HPDE6-E6E7 (cell line): ENCODE measurements at regions not wholly inside any gene's neighbourhood (a gene's known extent, or its start where the extent isn't known, plus 50 kb on each side); places are given as distances from the start of the nearest gene placed in this dataset.

Experiments used
- DNase-seq: peaks from one replicate; pipeline ENCODE4 v3.0.0; 2011; ENCODE audit warnings: missing footprints; ENCODE audit errors: extremely low spot score

DNA sequence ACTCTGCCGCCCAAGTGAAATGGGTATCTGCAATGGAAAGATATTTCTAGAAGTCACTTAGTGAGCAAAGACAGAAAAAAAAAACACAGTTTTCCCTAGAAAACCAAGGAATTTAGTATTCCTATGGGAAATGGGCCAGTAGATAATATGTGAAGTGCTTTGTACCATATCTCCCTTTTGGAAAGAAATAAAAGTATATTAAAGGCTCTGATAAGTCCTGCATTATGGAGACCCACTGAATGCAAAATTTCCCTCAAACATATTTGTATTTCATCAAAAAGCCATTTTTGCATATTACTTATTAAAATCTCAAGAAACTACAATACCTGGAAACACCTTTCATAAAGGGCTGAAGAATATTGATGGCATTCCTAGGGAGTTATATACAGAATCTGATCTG, 51.6 kb upstream of the DYNLRB2 start:
- DNase-seq, result no peak

DNA sequence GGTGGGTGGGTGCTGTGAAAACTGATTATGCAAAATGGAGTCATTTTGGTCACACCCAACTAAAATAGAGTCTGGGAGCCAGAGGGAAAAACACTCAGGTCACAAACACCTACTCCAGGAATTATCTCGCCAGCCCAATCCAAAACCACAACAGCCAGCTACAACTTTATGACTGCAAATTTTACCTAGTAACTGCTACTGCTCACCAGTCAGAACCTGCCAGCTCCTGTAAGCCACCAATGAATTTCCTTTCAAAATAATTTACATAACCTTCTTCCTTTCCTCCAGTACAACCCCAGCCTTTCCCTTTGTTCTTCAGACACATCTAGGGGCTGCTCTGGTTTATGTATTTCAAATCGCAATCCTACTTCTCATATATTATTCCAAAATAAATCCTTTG, 52.6 kb upstream of the DYNLRB2 start:
- no peak for DNase-seq

DNA sequence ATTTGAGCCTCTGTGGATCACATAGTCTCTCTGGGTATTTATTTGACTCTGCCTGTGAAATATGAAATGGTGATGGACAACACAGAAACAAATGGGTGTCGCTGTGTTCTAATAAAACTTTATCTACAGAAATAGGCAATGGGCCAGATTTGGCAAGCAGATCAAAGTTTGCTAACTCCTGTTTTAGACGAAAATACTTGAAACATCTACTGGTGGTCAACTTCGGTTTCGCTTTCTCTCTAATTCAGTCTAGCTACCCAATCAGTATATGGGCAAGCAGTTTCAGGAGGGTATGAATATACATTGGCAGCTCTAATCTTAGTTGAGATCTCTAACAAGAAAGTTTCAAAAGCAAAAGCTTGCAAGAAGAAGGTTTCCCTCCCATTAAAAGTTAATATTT, 60.1 kb upstream of the DYNLRB2 start:
- DNase-seq, result no peak

DNA sequence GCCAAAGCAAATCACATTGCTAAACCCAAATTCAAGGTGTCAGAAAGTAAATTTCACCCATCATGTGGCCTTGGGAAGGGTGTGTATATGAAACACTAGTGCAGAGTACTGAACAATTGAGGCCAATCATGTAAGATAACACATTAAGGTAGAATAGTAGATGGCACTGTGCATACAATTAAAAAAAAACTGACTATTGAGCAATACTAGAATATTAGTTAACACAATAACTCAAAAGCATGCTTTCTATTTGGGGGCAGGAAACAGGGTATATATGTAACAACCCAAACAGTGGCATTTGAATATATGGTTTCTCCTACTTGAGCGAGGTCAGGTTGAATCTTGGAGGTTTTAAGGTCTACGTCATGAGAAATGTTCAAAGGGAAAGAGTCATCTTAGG, 63.0 kb upstream of the DYNLRB2 start:
- DNase-seq, result no peak

DNA sequence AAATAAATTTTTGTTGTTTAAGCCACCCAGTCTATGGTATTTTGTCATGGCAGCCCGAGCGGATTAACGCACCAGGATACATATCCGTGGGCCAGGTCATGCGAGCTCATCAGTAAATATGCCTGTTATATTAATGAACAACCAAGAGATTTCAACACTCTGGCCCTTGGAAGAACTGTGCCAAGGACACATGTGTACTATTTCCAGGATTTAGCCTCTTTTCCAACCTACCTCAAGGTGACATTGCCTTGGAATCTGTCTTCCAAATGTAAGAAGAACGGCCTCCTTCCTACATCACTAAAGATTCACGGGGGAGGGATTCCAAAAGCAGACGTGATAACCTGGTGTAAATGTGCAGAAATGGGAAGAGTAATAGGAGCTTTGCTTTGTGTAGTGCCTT, 72.8 kb upstream of the DYNLRB2 start:
- DNase-seq, result no peak

DNA sequence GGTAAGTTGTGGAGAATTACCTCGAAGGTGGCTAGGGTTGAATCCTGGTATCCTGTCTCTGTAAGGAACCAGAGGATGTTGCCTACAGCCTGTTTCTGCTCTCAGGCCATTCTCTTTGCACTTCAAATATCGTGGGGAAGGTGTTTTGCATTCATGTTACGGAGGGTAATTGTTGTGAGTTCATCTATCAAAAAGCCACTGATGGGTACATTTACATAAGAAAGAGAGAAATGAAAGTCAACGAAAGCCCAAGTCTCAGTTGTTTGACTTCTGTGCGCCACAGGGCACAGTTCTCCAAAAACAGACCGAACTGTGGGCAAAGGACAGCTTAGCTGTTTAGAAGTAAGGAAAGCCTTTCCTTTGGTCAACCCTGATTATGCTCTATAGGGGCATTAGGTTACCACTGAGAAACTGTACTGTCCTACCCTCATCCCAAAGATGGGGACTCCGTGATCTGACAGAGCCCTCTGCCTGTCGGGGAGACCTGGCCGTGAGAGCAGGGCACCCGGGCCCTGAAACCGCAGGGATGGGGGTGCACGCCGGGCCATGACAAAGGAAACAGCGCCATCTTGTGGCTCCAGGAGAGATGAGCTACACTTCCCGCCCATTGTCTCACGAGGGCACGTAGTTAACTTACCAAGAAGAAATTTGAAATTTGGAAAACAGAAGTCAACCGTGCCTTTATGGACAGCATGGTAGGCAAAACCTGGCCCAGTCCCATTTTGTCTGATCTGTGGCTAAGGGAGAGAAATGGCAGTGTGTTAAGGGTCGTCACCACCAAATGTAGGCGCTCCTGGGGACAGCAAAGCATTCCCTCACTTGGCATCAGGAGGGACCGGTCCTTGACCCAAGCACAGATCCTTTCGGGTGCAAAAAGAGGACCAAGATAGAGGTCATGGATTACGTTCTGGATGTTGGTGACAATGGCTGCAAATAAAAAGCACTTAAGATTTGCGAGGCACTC, 74.5 kb upstream of the DYNLRB2 start:
- DNase-seq, result peak; percentile 63

DNA sequence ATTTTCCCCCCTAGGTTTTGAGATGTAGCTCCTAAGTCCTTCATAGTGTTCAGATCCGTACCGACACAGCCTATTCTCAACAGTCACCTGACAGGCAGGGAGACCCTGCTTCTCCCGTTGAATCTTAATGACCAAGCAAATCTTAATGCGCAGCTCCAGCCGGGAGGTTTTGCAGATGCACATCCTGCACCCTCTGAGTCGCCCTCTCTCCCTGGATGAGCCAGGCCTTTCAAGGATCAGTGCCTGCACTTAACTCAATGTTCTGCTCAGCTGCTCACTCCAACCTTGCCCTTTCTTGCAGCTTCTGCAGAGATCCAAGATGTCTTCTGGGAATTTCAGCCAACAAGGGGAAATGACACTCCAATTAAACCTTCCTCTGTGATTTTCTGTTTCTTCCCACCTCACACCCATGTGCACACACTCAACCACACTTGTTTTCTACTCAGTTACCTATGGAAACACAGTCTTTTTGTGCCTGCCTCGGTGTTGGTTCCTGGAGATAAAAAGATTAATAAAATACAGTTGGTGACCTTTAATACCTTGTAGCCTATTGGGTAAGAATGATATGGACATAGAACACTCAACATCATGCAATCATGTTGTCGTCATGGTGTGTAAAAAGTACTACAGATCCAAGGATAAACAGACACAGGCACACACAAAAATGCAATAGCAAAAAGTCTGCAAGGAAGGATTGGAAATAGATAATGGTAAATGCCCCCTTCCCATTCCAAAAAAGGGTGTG, 76.9 kb upstream of the DYNLRB2 start:
- no peak for DNase-seq

DNA sequence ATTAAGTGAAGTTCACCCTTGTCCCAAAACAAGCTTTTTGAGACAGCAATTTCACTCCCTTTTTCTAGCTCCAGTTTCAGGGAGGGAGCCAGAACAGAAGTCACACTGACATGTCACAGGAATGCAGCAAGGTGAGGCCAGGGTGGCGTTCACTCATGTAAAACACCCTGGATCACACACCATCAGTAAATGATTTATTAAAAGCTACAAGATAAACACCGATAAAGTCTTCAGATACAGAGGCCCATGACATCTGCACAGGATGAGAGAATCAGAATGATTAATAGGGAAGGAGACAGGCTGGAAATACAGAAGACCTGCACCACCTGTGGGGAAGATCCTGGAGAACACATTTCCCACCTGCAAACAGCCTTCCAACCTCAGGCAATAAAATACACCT, 77.5 kb upstream of the DYNLRB2 start:
- no peak for DNase-seq

DNA sequence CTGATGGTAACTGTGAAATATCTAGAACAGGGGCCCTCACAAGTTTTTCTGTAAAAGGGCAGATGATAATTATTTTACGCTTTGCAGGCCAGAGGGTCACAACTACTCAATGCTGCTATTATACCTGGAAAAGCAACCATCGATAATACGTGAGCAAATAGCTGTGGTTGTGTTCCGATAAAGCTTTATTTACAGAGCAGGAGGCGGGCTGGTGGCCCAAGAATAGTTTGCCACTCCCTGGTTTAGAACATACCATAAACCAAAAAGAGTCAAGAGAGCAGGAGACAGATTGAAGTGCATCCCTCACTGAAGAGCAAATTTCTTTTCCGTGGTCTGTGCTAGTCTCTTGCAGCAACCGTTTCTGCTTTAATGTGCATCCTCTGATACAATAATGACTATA, 77.9 kb upstream of the DYNLRB2 start:
- no peak for DNase-seq

DNA sequence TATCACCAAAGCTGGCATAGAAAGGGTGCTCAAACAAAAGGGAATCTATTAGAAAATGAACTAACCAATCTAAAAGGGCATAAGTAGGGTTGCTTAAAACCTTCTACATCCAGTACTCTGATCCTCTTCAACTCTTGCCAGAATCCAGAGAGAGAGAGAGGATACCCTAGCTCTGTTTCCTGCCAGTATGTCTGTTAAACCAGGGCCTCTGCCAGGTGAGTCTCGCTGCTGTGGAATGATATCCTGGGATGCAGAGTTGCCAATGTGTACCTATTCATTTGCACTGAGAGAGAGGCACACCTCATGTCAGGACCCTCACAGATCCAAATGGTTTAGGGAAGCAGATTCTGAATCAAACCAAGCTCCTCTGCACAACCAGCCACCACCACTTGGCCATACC, 79.8 kb upstream of the DYNLRB2 start:
- DNase-seq, result no peak

DNA sequence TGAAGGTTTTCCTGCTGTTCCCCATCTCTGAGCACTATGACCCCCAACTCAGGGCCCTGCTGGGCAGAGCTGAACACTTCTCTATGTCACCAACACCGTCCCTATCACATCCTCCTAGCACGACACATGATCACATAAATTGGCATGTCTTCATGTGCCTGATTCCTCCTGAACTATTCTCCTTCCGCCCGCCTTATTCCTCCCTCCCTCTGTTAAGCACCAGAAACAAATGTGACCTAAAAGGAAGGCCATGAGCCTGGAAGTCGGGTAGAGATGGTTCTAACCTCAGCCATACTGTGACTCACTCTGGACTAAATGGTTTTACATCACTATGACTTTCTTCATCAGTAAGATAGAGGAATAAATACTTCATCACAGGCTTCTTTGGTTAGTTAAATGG, 80.8 kb upstream of the DYNLRB2 start:
- DNase-seq, result no peak

DNA sequence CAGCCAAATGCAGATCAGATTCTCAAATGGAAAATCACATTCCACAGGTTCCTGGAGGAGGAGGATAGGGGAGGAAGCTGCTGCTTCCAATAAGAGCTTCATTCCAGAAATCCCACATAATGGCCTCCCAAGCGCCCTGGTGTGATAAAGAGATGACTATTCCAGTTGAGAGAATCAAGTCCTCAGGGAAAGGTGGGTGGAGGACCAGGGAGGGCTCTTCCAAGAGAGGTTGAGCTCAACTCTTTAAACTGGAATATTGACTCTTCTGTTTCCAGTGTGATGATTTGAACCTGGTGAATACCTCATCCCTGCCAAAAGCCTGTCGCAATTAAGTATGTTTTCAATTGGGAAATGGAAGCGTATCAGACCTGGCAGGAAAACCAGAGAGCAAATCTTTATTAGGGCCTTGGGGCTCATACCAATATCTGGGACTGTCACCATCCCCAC, 81.4 kb upstream of the DYNLRB2 start:
- DNase-seq, result no peak

DNA sequence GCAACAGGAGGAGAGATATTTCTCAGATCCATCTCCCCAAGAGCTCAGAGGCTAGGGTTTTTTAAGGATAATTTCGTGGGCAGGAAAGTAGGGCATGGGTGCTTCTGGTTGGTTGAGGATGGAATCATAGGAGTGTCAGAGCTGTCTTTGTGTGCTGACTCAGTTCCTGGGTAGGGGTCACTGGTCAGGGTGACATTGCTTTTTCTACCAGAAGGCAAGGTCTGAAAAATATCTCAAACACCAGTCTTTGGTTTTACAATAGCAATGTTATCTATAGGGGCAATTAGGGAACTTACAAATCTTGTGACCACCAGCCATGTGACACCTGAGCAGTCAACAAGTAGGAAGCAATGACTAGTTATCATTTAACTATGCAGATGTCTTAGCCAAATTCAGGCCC, 82.9 kb upstream of the DYNLRB2 start:
- DNase-seq, result no peak

DNA sequence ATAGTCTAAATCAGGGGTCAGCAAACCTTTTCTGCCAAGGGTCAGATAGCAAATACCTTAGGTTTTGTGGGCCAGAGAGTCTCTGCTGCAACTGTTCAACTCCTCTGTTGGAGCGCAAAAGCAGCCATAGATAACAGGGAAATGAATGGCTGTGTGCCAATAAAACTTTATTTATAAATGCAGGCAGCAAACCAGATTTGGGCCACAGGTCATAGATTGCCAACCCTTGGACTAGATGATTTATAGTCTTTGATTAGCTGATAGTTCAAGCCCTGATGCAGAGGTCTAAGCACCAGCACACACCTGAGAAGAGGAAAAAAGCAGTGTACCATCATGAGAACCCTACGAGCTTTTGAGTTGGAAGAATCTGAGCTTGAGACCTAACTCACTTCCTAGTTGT, 86.0 kb upstream of the DYNLRB2 start:
- no peak for DNase-seq

DNA sequence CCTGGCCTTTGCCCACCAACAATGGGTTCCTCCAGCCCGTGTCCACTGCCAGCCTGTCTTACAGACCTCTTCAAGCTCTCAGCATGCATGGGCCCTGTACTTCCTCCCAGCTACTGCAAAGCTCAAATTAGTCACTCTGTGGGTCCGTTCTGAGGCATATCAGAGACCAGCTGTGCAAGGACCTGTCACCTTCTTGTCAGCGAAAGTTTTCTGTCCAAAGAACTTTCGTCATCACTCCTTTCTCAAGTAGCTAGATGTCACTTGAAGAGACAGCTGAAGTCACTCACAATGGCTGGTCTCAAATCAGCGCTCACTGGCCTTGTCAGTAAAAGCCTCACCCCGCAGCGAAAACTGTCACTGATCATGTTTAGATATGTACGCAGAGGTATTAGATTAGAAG, 91.4 kb upstream of the DYNLRB2 start:
- no peak for DNase-seq

DNA sequence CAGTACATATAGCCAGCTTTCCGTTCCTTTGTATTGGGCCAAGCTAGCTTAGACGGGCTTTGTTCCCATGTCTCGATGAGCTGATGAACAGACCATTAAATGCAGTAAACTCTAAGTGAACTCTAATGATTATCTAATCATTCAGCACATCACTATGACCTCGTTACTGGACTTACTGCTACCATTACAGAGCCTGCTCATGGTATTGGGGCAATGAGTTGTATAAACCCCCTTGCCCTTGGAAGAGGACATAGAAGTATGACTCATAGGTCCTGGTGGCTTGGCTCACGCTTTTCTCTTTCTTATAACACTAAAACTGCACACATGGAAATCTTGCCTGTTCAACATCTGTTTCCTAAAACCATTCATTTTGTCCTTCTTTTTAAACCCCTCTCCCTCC, 93.6 kb upstream of the DYNLRB2 start:
- no peak for DNase-seq

DNA sequence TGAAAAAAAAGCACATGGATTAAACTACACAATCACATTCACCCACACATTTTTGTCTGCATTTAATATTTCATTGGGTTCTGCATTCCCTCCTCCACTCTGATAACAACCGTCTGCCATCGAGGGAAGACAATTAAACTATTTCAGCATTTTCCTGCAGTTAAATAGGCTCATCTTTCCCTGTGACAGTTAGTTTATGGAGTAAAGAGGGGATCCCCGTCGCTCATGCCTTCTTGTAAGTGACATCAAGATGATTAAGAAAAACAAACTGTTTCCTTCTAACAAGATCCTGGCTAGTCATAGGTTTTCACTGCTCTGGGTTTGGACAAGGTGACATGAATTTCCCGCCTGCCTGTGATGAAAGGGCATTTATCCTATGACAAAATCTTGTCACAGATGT, 98.0 kb upstream of the DYNLRB2 start:
- DNase-seq, result no peak

DNA sequence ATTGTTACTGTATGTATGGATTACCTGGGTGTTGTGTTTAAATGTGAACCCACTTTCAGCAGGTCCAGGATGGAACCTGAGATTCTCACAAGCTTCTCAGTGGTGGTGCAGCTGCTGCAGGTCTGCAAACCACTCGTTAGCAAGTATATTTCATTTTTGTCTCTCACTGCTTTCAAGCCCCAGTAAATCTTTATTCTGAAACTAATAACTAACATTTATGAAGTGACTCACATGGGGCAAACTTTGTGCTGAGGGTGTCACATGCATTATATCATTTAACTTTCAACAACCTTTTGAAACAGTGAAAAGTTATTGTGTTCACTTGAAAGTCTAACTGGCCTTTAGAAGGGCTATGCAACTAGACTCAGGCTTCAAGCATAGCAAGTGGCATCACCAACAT, 98.9 kb upstream of the DYNLRB2 start:
- no peak for DNase-seq

DNA sequence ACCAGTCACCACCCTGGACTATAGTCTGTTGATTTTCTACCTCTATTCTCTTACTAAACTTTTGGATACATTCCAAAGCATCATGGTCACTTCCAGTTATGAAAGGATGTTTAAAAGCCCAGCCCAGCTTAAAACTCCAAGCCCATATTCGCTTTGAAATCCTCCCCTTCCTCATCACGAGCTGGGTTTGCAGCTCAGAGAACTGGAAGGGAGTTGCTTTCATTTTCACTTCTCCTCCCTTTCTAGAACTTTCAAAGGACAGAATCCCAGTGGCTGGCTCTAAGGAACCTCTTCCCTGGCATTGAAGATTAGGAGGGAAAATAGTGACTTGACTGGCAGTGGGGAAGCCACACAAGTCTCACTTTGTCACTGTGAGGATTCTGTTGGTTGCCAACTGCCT, 100.1 kb upstream of the DYNLRB2 start:
- no peak for DNase-seq

DNA sequence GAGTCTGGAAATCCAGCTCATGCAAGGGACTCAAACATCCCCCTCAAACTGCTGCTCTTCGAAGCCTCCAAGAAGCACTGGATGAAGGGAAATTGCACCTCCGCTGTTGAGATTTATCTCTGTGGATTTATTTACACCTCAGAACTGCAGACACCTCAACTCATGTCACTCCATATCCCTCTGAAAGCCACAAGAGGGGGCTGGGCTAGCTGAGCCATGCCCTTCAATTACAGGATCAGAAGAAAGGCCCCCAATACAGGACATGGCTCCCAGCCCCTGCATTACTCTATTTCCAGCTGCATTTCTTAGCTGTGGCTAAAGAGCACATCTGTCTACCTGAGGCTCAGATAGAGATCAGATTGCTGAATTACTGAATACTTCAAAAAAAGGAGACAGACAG, 103.1 kb upstream of the DYNLRB2 start:
- no peak for DNase-seq

DNA sequence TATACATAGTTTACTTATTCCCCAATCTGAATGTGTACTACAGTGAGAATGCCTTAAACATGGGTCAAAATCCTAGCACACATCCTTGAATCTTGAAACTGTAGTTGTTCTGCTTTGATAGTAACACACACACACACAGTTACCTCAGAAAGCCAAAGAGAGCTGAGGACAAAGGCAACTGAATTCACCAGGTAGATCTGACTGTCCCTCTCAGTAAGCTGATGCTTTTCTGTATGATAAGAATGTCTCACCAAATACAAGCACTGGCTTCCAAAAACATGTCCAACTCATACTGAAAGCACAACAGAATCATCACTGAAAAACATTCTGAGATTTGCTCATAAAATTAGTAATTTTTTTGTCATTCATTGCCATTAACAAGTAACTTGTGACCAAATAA, 104.3 kb upstream of the DYNLRB2 start:
- no peak for DNase-seq

DNA sequence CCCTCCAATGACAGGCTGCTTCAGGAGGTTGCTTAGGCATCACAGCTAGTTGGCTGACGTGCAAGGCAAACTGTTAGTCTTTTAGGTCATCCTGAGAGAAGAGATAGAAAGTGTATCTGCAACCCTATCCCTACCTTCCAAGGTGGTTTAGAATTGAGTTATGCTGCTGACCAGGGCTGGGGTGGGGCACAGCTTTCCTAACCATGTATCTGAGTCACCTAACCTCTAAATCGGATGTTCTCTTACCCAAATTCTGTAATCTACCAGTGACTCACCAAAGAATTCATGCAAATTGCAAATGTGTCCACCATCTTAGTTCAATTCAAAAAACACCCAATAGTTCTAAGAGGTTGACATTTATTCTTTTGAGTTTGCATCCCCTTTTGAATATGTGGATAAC, 107.2 kb upstream of the DYNLRB2 start:
- no peak for DNase-seq

DNA sequence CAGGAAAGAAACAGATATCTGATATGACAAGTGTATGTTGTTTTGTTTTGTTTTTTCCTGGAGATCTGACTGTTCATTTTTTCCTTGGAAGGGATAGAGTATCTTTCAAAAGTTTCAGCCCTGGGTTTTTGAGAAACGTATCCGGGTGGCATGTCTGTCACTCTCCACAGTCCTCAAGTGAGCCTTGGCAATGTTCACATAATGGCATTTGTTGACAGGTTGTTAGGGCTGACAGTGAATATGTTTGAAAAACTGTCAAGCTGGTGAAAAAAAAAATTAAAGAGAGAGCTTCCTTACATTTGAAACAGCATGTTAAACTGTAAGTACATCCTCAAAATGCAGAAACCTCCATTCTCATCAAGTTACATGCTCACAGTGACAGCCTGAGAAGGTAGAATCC, 113.0 kb upstream of the DYNLRB2 start:
- DNase-seq, result no peak
